ENCODE measurements at regions not wholly inside any gene's neighbourhood (a gene's known extent, or its start where the extent isn't known, plus 50 kb on each side); places are given as distances from the start of the nearest gene placed in this dataset.
A peak's percentile ranks its signal among the peaks of the same experiment; 100 is the strongest.

DNA sequence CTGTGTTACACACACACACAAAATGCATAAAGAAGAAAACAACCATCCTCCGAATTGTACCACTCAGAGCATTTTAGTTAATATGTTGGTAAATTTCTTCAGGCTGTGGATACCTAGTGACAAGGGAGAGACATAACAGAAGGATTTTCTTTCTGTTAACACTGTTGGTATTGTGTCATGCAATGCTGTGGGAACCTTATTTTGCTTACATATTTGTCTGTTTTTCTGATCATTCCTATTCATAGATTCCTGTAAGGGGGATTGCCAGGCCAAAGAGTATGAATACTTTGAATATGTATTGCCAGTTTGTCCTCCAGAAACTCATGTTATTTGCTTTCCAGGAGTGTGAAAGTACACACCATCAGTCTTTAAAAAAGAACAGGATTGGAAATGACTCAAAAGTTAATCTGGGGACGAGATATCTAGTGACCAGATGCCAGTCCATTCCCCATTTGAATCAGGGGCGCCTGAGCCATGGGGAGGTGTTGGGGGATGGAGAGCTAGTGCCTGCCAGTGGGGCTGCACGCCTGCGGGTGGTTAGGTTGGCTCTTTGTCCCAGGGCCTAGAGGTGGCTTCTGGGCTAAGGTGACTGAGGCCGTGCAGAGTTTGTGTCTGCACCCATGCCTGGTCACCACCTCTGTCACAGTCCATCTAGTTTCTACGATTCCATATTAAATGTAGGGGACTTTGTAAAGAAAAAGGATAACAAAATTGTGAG, 142.0 kb downstream of the PTPN20 start:
- DNase-seq (ENCODE audit: low read depth in 2 of 2) = no peak

DNA sequence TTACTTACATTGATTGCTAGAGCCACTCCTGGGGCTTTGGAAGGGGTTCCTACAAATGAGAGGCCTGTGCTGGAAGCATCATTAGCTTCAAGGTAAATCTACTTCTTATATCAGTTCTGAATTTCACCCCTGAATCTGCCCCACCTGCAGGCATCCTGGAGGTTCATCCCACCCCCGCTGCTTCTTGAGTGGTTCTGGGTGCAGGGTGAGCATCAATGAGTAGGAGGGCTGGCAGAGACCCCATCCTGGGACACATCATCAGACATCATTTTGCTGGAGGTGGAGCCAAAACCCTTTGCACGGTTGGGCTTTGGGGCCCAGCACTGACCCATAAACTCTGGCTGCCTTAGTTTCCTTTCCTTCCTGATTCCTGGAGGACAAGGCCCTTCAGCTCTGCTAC, 143.7 kb downstream of the PTPN20 start:
- DNase-seq (ENCODE audit: low read depth in 2 of 2) = no peak

- no peak for DNase-seq (ENCODE audit: low read depth in 2 of 2)
Measured at GRCh38 chr10:47055386-47056246, 144.4 kb downstream of the PTPN20 start.

GRCh38 chr10:47056247-47056510, 145.0 kb downstream of the PTPN20 start:
- DNase-seq (ENCODE audit: low read depth in 2 of 2) = no peak

- DNase-seq (ENCODE audit: low read depth in 2 of 2) = no peak
Measured at GRCh38 chr10:47057471-47057870, 146.2 kb downstream of the PTPN20 start.

DNA sequence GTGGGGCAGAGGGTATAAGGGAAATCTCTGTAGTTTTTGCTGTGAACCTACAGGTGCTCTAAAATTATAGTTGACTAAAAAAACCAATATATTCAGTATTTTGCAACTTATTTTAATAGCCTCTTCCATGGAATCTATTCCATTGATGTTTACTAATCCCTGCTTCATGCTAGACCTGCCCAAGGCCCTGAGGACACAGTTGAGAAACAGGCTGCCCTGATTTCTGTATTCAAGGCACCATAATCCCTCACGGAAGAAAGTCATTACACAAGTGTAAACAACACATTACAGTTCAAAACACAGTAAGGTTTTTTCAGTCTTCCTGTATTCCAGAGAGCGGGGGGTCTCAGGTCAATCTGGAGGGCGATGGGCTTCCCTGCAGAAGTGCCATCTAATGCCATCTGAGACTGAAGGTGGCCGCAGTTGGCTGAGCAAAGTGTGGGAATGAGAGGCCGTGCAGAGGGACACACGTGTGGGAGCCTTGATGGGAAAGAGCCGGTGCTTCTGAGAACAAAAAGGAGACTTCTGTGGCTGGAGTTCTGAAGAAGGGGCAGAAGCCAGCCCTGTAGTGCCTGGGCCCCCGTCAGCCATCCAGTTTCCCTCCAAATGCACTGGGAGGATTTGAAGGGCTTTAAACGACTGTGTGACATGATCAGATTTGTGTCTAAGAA, 146.9 kb downstream of the PTPN20 start:
- no peak for DNase-seq (ENCODE audit: low read depth in 2 of 2)

DNA sequence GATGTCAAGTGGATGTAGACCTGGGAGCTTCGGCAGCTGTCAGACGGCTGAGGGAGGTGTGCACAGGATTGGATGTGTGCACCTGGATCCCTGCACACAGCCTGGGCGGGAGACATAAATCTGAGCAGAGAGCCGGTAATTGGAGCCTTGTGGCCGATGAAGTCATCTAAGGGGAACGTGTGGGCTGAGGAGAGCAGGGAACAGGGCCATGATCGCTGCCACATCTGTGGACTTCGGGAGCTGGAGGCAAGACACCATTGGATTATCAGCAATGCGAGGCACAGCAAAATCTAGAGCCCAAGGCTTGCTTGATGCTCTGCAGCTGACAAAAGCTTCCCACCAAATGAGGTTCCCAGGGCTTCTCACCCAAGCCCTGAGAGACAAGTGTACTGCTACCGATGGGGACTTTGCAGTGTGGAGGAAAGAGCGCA, 147.7 kb downstream of the PTPN20 start:
- no peak for DNase-seq (ENCODE audit: low read depth in 2 of 2)

DNA sequence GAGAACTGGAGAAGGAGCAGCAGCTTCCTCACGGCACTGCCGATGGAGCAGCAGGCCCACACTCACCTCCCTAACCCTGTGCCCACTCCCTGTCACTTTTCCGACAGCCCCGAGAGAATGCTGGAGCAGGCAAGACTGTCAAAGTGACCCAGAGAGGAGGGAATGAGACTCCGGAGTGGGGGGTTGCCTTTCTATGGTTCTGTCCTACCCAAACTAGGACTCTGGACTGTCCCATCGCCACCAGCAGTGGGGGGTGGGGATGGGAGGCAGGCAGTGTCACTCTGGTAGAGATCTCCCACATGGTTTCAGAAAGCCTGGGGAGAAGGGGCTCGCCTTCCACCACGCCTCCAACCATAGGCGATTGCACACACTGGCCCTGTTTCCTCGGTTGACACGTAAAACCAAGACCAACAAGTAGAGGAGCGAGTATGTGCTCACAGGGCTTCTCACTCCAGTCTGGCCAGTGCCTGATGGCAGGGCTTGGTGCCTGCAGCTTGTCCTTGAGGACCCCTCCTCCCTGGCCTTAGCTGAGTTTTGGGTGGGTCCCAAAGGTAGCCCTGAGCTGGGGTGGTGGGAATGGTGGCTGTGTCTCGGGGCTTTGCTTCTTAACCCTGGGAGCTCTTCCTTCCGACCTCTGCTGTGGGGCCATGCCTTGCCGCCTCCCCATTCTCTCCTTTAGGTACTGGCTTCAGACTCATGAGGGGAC, 148.5 kb downstream of the PTPN20 start:
- no peak for DNase-seq (ENCODE audit: low read depth in 2 of 2)

DNA sequence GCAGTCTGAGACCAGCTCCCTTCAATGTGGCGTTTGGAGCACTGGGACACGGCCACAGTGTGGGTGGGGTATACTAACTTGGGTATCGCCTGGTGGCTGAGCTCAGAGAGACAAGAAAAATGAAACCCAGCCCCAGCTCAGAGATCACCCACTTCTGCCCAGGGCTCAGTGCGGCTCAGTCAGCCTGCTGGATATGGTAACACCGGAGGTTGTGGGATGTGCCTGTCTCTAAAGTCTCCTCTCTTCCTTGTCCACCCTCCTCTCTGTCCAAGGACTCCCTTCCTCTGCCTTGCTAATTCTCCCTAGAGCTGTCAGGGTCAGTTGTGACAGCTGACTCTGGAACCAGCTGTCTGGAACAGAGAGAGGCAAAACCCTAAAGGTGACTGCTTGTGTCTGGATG, 149.1 kb downstream of the PTPN20 start:
- no peak for DNase-seq (ENCODE audit: low read depth in 2 of 2)

- DNase-seq (ENCODE audit: low read depth in 2 of 2) = no peak
Measured at GRCh38 chr10:47060993-47061500, 149.8 kb downstream of the PTPN20 start.

DNA sequence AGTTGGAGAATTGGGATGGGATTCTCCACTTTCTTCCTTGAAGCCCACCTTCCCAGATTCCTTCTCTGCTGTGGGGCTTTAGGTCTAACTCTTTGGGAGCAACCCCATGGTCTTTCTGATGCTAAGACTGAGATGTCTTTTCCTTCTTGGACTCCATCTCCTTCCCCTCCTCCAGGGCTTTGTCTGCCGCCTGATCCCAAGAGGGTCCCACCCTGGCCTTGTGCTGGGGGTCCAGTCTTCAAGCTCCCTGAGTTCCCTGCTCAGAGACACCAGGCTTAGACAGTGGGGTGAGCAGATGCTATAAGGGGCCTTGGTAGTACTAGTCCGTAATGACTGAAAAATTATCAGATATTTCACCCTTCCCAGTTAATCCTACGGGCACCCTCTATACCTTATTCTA, 150.5 kb downstream of the PTPN20 start:
- no peak for DNase-seq (ENCODE audit: low read depth in 2 of 2)

GRCh38 chr10:47062441-47063200, 151.4 kb downstream of the PTPN20 start:
- no peak for DNase-seq (ENCODE audit: low read depth in 2 of 2)

DNA sequence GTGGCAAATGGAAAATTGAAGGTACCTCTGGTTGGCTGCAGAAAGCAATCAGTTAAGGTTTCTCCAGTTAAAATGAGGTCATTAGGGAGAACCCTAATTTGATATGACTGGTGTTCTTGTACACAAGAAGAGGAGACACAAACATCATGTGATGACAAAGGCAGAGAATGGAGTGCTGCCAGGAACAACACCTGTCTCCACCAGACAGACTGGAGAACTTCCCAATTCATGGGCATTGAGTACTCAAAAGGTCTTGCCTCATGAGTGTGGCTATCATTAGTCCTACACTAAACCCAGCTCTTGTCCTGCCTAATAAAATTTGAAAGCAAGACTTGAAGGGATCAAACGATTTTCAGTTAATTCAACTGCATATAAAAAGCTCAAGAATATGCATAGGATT, 152.6 kb downstream of the PTPN20 start:
- no peak for DNase-seq (ENCODE audit: low read depth in 2 of 2)

DNA sequence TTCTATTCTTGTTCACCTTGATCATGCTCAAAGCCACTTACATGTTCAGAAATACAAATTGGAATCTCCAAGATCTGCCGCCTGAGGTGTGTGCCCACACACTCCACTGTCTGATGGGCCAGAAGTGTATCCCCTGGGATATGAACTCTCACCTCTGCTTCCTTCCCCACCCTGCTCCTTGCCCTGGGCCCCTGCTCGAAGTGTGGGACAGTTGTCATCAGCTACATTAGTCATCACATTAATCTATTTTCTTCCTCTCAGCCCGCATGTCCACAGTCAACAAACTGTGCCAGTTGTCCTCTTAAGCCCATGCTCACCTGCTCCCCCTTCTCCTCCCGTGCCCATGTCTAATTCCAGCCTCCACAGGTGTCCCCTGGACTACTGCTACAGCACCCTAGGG, 154.7 kb downstream of the PTPN20 start:
- no peak for DNase-seq (ENCODE audit: low read depth in 2 of 2)

GRCh38 chr10:47067949-47068940, 157.0 kb downstream of the PTPN20 start:
- DNase-seq (ENCODE audit: low read depth in 2 of 2) = no peak

GRCh38 chr10:47070541-47070940, 159.3 kb downstream of the PTPN20 start:
- DNase-seq (ENCODE audit: low read depth in 2 of 2) = no peak

DNA sequence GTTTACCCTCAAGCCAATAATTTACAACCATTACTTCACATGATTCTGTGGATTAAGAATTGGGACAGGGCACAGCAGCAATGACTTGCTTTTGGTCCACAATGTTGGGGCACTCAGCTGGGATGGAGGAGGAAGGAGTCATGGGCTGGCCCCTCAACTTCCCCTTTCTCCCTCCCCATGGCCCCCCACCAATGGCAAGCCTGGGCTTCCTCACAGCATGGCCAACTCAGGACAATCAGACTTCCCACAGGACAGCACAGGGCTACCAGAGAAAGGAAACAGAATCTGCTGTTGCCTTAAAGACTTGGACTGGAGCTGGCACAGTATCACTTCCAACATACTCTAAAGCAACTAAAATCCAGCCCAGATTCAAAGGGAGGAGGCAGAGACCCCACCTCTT, 160.7 kb downstream of the PTPN20 start:
- no peak for DNase-seq (ENCODE audit: low read depth in 2 of 2)

GRCh38 chr10:47073967-47074366, 162.7 kb downstream of the PTPN20 start:
- no peak for DNase-seq (ENCODE audit: low read depth in 2 of 2)

DNA sequence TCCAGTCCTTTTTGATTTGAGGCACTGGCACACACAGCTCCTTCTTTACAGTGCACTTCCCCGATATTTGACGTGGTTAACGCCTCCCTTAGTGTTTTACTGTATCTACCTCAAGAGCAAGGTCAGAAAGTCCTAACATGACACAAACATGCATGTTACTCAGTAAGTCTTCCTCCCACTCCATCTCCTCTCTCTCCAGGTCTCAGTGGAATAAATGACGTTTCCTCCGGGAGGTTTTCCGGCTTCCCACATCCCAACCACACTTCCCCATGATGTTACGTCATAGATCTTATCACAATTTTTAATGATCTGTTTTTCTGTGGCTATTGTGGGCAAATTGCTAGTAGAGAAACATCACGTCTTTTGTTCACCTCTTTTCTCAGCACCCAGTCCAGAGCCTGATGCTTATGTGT, 165.7 kb downstream of the PTPN20 start:
- peak in 1 of 2 donors; percentile 5 for DNase-seq (ENCODE audit: low read depth in 2 of 2)

- no peak for DNase-seq (ENCODE audit: low read depth in 2 of 2)
Measured at GRCh38 chr10:47077386-47077785, 166.2 kb downstream of the PTPN20 start.

All from stimulated activated CD8-positive, alpha-beta memory T cell treated with anti-CD3 and anti-CD28 coated beads, Interleukin-15, amount 100 ng/mL, for 48 hours (primary cell).